ENCODE measurements at regions not wholly inside any gene's neighbourhood (a gene's known extent, or its start where the extent isn't known, plus 50 kb on each side); places are given as distances from the start of the nearest gene placed in this dataset.

- DNase-seq (ENCODE audit: low read depth): no peak
- Histone ChIP-seq H3K4me3 (ENCODE audit: low read depth, low read length) (no peak overlapping the region), H3K27me3 (ENCODE audit: control insufficient read depth, insufficient read depth, low read length) (no peaks in the 10 kb centered on the region), H3K36me3 (ENCODE audit: control insufficient read depth, insufficient read depth, low read length) (no peaks in the 10 kb centered on the region)
- TF ChIP-seq CTCF (IDR thresholded peaks at IDR 0.05; ENCODE audit: insufficient read depth, low read length, poor library complexity, severe bottlenecking): no peak
Observed at GRCh38 chr12:58250077-58250476, 308.7 kb downstream of the ATP23 start.

GRCh38 chr12:58252914-58253313 is 311.5 kb downstream of the ATP23 start:
- no peak overlapping the region for H3K4me3 ChIP-seq (ENCODE audit: low read depth, low read length)
- no peaks in the 10 kb centered on the region for H3K27me3 ChIP-seq (ENCODE audit: control insufficient read depth, insufficient read depth, low read length)
- H3K36me3 ChIP-seq (ENCODE audit: control insufficient read depth, insufficient read depth, low read length): no peaks in the 10 kb centered on the region
- DNase-seq (ENCODE audit: low read depth): no peak
- no peak for TF ChIP-seq CTCF (IDR thresholded peaks at IDR 0.05; ENCODE audit: insufficient read depth, low read length, poor library complexity, severe bottlenecking)

GRCh38 chr12:58253663-58254062 is 312.3 kb downstream of the ATP23 start:
- no peak for DNase-seq (ENCODE audit: low read depth)
- no peak for TF ChIP-seq CTCF (IDR thresholded peaks at IDR 0.05; ENCODE audit: insufficient read depth, low read length, poor library complexity, severe bottlenecking)
- Histone ChIP-seq H3K4me3 (ENCODE audit: low read depth, low read length) (no peak overlapping the region), H3K27me3 (ENCODE audit: control insufficient read depth, insufficient read depth, low read length) (no peaks in the 10 kb centered on the region), H3K36me3 (ENCODE audit: control insufficient read depth, insufficient read depth, low read length) (no peaks in the 10 kb centered on the region)

- no peaks in the 10 kb centered on the region for H3K27me3 ChIP-seq (ENCODE audit: control insufficient read depth, insufficient read depth, low read length)
- no peak for DNase-seq (ENCODE audit: low read depth)
- no peak for TF ChIP-seq CTCF (IDR thresholded peaks at IDR 0.05; ENCODE audit: insufficient read depth, low read length, poor library complexity, severe bottlenecking)
- no peaks in the 10 kb centered on the region for H3K36me3 ChIP-seq (ENCODE audit: control insufficient read depth, insufficient read depth, low read length)
- H3K4me3 ChIP-seq (ENCODE audit: low read depth, low read length): no peak overlapping the region
Observed at GRCh38 chr12:58254463-58255100, 313.2 kb downstream of the ATP23 start.

- Histone ChIP-seq H3K36me3 (ENCODE audit: control insufficient read depth, insufficient read depth, low read length) (no peaks in the 10 kb centered on the region), H3K4me3 (ENCODE audit: low read depth, low read length) (no peak overlapping the region), H3K27me3 (ENCODE audit: control insufficient read depth, insufficient read depth, low read length) (no peaks in the 10 kb centered on the region)
- TF ChIP-seq CTCF (IDR thresholded peaks at IDR 0.05; ENCODE audit: insufficient read depth, low read length, poor library complexity, severe bottlenecking): no peak
- no peak for DNase-seq (ENCODE audit: low read depth)
Observed at GRCh38 chr12:58262796-58263195, 321.4 kb downstream of the ATP23 start.

- H3K36me3 ChIP-seq (ENCODE audit: control insufficient read depth, insufficient read depth, low read length): no peaks in the 10 kb centered on the region
- H3K27me3 ChIP-seq (ENCODE audit: control insufficient read depth, insufficient read depth, low read length): no peaks in the 10 kb centered on the region
- no peak for DNase-seq (ENCODE audit: low read depth)
- H3K4me3 ChIP-seq (ENCODE audit: low read depth, low read length): no peak overlapping the region
- TF ChIP-seq CTCF (IDR thresholded peaks at IDR 0.05; ENCODE audit: insufficient read depth, low read length, poor library complexity, severe bottlenecking): no peak
Observed at GRCh38 chr12:58263816-58264215, 322.4 kb downstream of the ATP23 start.

Measured in kidney epithelial cell (primary cell).